GM23248 (cell line): ENCODE measurements at regions not wholly inside any gene's neighbourhood (a gene's known extent, or its start where the extent isn't known, plus 50 kb on each side); places are given as distances from the start of the nearest gene placed in this dataset.
"Not testable (repeated sequence)": the region's sequence is repeated elsewhere in the genome, so short reads cannot be mapped to it uniquely, and the experiment has no call there.

Experiments used
- EZH2 ChIP-seq: fragments of 200-600 bp; sonication (generic); IDR thresholded peaks from 2 replicates; pipeline ENCODE4 v1.6.1; 2018; ENCODE audit warnings: antibody characterized with exemption, mild to moderate bottlenecking; ENCODE audit not compliant: insufficient read depth, poor library complexity, severe bottlenecking
- EZH2phosphoT487 ChIP-seq: fragments of 200-600 bp; sonication (generic); IDR thresholded peaks from 2 replicates; pipeline ENCODE4 v1.6.1; 2018; ENCODE audit warnings: antibody characterized with exemption, moderate library complexity, mild to moderate bottlenecking, low read depth; ENCODE audit not compliant: insufficient read depth

DNA sequence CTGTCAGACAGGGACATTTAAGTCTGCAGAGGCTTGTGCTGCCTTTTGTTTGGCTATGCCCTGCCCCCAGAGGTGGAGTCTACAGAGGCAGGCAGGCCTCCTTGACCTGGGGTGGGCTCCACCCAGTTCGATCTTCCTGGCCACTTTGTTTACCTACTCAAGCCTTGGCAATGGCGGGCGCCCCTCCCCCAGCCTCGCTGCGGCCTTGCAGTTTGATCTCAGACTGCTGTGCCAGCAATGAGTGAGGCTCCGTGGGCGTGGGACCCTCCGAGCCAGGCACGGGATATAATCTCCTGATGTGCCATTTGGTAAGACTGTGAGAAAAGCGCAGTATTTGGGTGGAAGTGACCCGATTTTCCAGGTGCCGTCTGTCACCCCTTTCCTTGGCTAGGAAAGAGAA is 79.2 kb upstream of the ZDHHC15 start:
- not testable (repeated sequence) for TF ChIP-seq EZH2phosphoT487, EZH2
